ENCODE measurements at regions not wholly inside any gene's neighbourhood (a gene's known extent, or its start where the extent isn't known, plus 50 kb on each side); places are given as distances from the start of the nearest gene placed in this dataset.

DNA sequence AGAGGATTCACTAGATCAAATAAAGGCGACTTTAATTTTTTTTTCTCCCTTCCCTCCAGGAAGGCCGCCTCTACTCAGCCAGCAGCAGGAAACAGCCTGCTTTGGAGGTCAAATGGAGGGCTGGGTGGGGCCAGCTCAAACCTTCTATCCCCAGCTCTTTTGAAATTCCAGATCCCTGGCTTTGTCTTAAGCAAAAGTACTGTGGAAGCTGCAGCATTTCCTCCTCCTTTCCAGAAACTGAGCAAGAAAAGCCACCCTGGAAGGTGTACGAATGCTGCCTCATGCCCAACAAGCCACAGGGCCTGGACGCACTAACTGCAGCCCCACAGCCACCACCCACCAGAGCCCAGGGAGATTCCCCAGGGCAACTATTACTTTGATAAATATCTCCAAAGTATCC, 55.1 kb upstream of the ZCCHC13 start:
- TF ChIP-seq, protein P1, sequence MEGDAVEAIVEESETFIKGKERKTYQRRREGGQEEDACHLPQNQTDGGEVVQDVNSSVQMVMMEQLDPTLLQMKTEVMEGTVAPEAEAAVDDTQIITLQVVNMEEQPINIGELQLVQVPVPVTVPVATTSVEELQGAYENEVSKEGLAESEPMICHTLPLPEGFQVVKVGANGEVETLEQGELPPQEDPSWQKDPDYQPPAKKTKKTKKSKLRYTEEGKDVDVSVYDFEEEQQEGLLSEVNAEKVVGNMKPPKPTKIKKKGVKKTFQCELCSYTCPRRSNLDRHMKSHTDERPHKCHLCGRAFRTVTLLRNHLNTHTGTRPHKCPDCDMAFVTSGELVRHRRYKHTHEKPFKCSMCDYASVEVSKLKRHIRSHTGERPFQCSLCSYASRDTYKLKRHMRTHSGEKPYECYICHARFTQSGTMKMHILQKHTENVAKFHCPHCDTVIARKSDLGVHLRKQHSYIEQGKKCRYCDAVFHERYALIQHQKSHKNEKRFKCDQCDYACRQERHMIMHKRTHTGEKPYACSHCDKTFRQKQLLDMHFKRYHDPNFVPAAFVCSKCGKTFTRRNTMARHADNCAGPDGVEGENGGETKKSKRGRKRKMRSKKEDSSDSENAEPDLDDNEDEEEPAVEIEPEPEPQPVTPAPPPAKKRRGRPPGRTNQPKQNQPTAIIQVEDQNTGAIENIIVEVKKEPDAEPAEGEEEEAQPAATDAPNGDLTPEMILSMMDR (IDR thresholded peaks at IDR 0.05; ENCODE audit: low read depth, low read length, poor library complexity, severe bottlenecking) = no peak
- TF ChIP-seq EZH2phosphoT487 (IDR thresholded peaks at IDR 0.05; ENCODE audit: borderline replicate concordance, low read length) = no peak

Measured in DOHH2 (cell line).